GM21390 (cell line): ENCODE measurements at regions not wholly inside any gene's neighbourhood (a gene's known extent, or its start where the extent isn't known, plus 50 kb on each side); places are given as distances from the start of the nearest gene placed in this dataset.

ENCODE experiments used
- ATAC-seq: cut with Tn5 transposase; IDR thresholded peaks from one replicate; pipeline ENCODE4 v1.9.1; 2021; ENCODE audit not compliant: unreplicated experiment

DNA sequence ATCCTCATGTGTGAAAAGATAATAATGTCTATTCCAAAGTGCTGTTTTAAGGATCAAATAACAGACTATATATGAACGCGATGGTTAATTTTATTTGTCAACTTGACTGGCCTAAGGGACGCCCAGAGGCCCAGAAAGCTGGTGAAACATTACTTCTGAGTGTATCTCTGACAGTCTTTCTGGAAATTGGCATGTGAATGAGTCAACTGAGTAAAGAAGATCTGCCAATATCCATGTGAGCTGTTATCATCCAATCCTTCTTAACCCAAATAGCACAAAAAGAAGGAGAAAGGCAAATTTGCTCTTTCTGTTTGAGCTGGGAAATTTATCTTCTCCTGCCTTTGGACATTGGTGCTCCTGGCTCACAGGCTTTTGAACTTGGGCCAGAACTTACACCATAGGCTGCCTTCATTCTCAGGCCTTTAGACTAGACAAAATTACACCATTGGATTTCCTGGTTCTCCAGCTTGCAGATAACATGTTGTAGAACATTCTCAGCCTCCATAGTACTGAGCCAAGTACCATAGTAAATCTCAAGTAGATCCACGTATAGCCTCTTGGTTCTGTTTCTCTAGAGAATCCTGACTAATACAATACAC lies 114.7 kb upstream of the DOCK10 start:
- ATAC-seq, result no peak

GRCh38 chr2:225140723-225141122 lies 98.5 kb upstream of the DOCK10 start:
- ATAC-seq, result no peak

- no peak for ATAC-seq
Observed at GRCh38 chr2:225137971-225138370, 95.7 kb upstream of the DOCK10 start.

DNA sequence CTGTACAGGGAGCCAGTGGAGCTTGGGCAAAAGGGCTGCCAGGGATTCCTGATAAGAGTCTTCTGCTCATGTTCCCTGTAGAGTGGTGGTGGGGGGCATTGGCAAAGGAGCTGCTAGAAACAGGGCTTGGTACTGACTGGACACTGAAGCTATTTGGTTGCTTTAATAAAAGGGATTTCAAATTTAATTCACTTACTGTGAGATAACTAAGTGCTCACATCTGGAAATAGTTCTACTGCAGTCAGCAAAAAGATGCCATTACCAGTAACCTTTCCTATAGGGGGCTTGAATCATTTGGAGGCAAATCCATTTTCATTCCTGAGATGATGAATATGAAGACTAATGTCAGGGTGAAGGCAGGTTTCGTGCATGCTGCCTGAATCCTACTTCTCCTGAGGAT lies 94.3 kb upstream of the DOCK10 start:
- ATAC-seq, result no peak

DNA sequence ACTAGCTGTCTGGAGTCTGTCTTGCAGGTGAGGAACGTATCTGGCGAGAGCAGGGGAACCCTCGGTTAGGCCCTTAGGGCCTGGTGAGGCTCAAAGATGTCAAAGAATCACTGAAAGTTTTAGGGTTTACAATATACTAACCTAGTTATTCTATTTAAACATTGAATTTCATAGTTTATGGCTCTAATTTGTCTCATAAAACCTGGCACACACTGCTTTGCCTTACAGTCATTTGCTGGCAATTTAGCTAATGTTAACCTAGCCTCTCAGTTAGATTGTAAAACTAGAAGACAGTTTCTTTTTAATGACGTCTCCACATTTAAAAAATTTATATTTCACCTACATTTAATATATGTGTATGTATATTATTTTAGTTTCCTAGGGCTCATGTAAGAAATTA lies 89.6 kb upstream of the DOCK10 start:
- ATAC-seq, result no peak

GRCh38 chr2:225130093-225130492 lies 87.8 kb upstream of the DOCK10 start:
- no peak for ATAC-seq

DNA sequence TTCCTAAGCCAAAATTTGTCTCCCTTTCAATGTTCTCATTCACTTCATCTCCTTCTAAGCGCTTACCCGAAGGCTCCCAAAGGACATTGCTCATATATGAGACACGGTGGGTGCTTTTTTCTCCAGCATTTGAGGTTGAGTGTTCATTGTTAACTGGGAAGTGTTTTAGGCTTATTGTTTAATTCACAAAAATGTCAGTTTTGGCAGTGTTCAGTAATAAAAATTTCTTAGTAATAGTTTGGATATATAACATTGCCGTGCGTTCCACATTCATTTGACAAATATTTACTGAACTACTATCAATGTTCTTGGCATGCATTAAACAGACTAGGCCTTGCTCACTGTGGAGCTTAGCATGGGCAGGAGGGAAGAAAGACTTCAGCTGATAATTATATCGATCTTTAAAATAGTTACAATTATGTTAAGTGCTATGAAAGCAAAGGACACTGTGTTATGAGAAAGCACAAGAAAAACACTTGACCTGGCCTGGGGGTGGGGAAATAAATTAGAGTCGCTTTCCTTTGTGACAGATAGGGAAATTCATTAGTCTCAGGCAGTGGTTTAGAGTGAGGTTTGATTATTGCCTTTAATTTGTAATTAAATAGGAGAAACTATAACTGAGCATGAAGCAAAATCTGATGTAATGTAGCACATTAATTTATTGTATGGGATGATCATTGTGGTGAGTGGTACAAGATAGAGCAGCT lies 82.2 kb upstream of the DOCK10 start:
- no peak for ATAC-seq

DNA sequence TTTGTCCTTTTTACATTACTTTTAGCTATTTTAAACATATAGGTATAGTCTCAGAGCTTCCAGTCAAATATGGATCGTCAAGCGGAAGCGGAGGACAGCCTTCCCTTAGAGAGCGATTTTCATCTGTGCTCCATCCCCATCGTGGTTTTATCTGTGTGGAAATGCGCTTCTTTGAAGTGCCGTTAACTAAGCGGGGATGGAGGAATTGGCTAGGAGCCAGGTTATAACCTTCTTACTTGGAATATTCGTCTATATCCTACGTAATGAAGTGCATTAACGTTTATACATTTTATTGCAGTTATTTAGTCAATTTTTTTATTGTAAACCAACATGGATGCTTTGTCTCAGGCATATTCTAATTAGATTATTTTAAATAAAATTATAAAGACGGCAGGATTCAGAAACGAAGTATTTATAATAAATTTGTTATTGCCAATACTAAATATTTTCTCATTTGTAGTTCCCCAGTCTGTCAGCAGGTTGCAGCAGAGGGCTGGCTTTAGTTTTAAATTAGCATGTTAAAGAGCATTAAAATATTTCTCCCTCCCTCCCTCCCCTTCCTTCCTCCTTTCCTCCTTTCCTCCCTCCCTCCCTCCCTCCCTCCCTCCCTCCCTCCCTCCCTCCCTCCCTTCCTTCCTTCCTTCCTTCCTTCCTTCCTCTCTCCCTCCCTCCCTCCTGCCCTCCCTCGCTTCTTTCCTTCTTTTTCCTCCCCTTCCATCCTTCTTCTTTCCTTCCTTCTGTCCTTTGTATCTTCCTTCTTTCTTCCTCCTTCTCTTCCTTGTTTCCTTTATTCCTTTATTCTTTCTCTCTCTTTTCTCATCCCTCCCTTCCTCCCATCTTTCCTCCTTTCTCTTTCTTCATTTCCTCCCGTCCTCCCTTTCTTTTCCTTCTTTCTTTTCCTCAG lies 80.6 kb upstream of the DOCK10 start:
- ATAC-seq, result no peak

GRCh38 chr2:225122007-225122406 lies 79.7 kb upstream of the DOCK10 start:
- ATAC-seq, result no peak

DNA sequence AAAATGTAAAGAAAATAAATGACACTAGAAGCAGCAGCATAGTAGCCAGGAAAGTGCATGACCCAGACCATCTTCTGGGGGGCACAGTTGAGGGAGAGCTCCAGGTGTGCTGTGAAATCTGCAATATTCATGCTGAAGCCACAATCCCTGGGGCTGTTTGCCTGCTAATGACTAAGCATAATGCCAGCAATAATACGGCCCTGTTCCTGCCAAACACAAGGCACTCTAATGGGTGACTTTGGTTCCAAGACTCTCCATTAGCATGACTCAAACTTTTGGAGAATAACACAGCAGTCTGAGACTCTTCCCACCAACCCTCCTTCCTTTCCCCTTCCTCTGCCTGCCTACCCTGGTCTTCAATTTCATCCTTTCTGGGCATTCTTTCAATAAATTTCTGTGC lies 77.9 kb upstream of the DOCK10 start:
- no peak for ATAC-seq

GRCh38 chr2:225117051-225117716 lies 74.9 kb upstream of the DOCK10 start:
- ATAC-seq, result no peak

DNA sequence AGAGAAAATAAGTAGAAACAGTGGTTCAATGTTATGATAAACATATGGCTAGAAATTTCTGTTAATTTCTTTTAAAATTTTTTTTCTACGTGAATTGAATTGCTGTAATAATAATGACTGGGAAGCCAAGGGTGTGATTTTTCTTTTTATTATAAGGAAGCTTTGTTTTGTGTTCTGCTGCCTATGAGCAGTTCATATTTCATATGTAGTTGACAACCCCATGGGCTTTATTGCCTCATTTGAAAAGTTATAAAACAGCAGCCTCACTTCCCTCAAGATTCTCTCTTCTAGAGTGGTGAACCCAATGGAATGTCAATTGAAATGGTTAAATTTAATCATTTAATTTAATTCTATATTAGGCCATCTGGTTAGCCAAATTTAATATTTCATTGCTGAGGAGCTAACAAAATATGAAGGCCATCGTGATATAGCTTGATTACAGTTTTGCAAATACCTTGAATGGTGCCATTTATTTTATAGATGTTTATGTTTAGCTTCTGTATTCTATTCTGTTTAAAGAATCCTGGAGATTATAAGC lies 72.6 kb upstream of the DOCK10 start:
- ATAC-seq, result no peak

DNA sequence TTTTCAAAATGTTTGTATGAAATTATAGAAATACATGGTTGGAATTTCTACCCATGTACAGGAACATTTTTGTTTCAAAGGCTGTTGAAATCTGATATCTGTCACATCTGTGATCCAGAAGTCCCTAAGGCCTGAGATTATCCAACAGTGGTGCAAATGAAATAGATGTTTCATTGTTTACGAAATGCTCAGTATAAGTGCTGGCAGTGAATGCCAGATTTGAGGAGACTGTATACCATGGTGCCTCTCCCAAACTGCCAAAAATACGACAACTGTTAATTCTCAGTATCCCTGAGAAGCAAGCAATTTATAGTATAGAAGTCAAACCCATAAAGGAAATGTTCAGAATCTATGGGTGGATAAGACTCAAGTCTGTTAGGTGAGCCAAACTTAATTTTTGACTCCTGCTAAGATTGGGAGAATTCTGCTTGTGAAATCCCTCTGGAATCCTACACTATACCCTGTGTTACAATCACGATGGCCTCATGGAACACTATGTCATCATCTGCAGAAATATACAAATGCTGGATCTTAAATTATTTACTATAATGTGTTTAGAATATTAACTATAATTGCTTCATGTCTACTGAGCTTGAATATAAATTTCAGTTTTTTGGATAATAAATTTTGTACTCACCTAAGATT lies 71.2 kb upstream of the DOCK10 start:
- ATAC-seq, result no peak

DNA sequence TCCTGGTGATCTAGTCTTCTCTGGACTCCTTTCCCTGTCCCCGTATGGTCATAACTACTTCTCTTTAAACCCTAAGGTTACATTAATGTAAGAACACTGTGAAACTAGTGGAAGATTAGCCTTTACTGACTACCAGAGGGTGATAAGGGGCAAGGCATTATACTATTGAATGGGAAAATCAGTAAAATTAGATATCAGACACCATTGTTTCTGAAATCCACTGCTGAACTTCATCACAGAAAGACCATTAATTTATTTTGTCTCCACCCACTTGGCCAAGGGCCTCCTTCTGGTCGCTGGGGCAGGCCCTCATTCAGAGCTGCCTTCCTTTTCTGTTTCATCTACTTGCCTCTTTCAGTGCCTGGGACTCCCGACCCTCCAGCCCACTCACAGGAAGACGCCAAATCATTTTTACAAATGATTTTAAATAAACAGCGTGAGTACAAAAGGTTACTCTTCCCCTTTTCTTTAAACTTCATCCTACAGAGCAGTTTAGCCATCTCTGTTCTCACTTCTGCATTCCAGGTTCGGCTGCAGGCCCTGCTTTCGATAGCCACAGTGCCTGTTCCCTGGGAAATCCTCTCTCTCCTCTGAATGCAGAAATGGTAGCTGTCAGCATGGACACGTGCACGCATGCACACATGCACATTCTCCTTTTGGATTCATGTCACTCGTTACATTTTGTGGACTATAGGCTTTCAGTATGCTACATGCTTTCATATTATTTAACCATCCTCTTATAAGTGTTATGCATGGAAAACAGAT lies 70.3 kb upstream of the DOCK10 start:
- peak; percentile 76 for ATAC-seq

DNA sequence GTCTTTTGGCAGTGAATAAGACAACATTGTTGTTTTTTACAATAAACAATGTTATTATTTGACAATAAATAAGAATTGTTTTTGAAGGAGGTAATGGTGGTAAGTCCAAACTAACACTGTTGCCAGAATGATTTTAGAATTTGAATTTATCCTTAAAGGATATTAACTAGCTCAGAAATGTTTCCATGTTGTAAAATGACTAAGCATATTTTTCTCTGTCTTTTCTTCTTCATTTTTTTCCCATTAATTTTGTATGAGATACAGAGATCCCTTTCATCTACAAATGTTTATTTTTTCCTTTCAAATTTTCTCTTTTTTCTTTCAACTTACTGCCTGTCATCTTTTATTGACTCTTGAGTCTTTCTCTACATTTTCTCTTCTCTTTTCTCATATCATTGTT lies 66.5 kb upstream of the DOCK10 start:
- no peak for ATAC-seq

DNA sequence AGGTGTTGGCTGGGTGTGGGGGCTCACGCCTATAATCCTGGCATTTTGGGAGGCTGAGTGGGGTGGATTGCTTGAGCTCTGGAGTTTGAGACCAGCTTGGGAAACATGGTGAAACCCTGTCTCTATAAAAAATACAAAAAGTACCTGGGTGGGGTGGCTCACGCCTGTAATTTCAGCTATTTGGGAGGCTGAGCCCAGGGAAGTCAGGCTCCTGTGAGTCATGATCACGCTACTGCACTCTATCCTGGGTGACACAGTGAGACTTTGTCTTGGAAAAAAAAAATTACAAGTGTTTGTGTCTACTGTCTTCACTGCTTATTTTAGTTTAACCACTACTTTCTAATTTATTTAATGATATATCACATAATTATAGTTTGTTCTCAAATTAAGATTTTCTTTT lies 62.7 kb upstream of the DOCK10 start:
- ATAC-seq, result no peak

GRCh38 chr2:225104321-225104720 lies 62.1 kb upstream of the DOCK10 start:
- no peak for ATAC-seq

DNA sequence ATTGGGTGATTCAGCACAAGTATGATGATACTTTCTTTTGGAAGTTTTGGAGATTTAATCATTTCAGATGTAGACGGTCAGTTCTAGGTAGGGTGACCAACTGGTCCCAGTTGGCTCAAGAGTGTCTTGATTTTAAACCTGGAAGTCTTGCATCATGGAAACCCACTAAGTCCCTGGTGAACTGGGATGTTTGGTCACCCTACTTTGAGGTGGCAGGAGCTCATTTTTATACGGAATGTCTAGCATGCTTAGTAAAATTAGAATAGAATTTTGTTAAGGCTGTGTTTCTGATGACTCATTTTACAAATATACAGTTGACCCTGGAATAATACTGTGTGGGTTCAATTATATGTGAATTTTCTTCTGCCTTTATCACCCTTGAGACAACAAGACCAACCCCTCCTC lies 61.5 kb upstream of the DOCK10 start:
- no peak for ATAC-seq

DNA sequence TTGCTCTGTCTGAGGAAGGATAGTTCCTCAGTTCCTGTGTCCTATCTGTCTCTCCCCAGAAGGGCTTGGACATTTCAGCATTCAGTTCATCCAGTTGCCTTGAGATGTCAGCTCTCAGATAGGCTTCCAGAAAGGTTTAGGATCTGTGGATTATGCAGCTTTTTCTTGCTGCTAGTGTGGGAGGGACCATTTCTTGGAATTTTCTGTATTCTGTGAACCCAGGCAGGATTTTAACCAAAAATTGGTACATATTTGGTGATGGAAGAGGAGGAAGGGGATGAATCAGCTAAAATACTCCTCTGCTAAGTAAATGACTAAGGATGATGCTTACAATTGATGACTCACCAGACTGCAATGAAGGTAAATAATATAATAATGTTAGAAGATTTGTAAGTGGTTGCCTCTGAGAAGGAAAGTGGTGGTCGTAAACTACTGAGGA lies 58.6 kb upstream of the DOCK10 start:
- ATAC-seq, result no peak

DNA sequence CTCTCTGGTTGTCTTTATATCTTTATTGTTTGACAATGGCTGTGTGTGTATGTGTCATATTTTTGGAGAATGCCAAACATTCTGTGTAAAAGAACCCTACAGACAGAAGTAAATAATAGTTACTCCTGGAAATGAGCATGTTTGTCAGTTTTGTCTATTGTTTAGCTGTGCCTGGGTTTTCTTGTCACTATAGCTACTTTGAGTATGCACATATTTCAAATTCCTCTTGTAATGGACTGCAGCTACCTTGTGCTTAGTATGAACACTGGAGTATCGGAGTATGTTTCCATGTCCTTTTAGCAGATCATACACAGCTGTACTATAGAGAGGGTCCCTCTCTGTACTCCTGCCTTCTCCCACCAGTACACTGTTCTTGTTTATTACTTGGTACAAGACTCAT lies 58.0 kb upstream of the DOCK10 start:
- no peak for ATAC-seq
